ENCODE measurements at regions not wholly inside any gene's neighbourhood (a gene's known extent, or its start where the extent isn't known, plus 50 kb on each side); places are given as distances from the start of the nearest gene placed in this dataset.

GRCh38 chr6:22732176-22732970 is 163.0 kb downstream of the HDGFL1 start:
- Histone ChIP-seq H3K4me1 (ENCODE audit: control insufficient read depth in 2 of 2, insufficient read depth in 2 of 2, low read length in 2 of 2) (no peaks in the 10 kb centered on the region), H3K27ac (ENCODE audit: low read depth in 2 of 2, low read length in 2 of 2) (no peak overlapping the region)

GRCh38 chr6:22736740-22737139 is 167.4 kb downstream of the HDGFL1 start:
- no peak overlapping the region for H3K4me3 ChIP-seq (ENCODE audit: low read length in 2 of 2)
- no peaks in the 10 kb centered on the region for H3K27me3 ChIP-seq (ENCODE audit: control insufficient read depth in 2 of 2, insufficient read depth in 2 of 2, low read length in 2 of 2)
- H3K27ac ChIP-seq (ENCODE audit: low read depth in 2 of 2, low read length in 2 of 2): no peak overlapping the region
- H3K4me1 ChIP-seq (ENCODE audit: control insufficient read depth in 2 of 2, insufficient read depth in 2 of 2, low read length in 2 of 2): no peaks in the 10 kb centered on the region
- H3K36me3 ChIP-seq (ENCODE audit: control insufficient read depth in 2 of 2, insufficient read depth in 2 of 2, low read length in 2 of 2): no peaks in the 10 kb centered on the region
- H3K9me3 ChIP-seq (ENCODE audit: control insufficient read depth in 2 of 2, low read length in 2 of 2): no peaks in the 10 kb centered on the region
- H3K9ac ChIP-seq (ENCODE audit: low read depth in 1 of 2, low read length in 2 of 2): no peak overlapping the region

More at GRCh38 chr6:22732176-22732970, 163.0 kb downstream of the HDGFL1 start:
- Histone ChIP-seq H3K27me3 (ENCODE audit: control insufficient read depth in 2 of 2, insufficient read depth in 2 of 2, low read length in 2 of 2) (no peaks in the 10 kb centered on the region), H3K36me3 (ENCODE audit: control insufficient read depth in 2 of 2, insufficient read depth in 2 of 2, low read length in 2 of 2) (no peaks in the 10 kb centered on the region), H3K4me3 (ENCODE audit: low read length in 2 of 2) (no peak overlapping the region), H3K9me3 (ENCODE audit: control insufficient read depth in 2 of 2, low read length in 2 of 2) (no peaks in the 10 kb centered on the region), H3K9ac (ENCODE audit: low read depth in 1 of 2, low read length in 2 of 2) (no peak overlapping the region)

GRCh38 chr6:22737331-22737730 is 168.0 kb downstream of the HDGFL1 start:
- no peaks in the 10 kb centered on the region for H3K4me1 ChIP-seq (ENCODE audit: control insufficient read depth in 2 of 2, insufficient read depth in 2 of 2, low read length in 2 of 2)
- H3K4me3 ChIP-seq (ENCODE audit: low read length in 2 of 2): no peak overlapping the region
- H3K9ac ChIP-seq (ENCODE audit: low read depth in 1 of 2, low read length in 2 of 2): no peak overlapping the region
- no peaks in the 10 kb centered on the region for H3K36me3 ChIP-seq (ENCODE audit: control insufficient read depth in 2 of 2, insufficient read depth in 2 of 2, low read length in 2 of 2)
- H3K27ac ChIP-seq (ENCODE audit: low read depth in 2 of 2, low read length in 2 of 2): no peak overlapping the region
- H3K27me3 ChIP-seq (ENCODE audit: control insufficient read depth in 2 of 2, insufficient read depth in 2 of 2, low read length in 2 of 2): no peaks in the 10 kb centered on the region
- no peaks in the 10 kb centered on the region for H3K9me3 ChIP-seq (ENCODE audit: control insufficient read depth in 2 of 2, low read length in 2 of 2)

GRCh38 chr6:22738194-22738593 is 168.8 kb downstream of the HDGFL1 start:
- Histone ChIP-seq H3K27me3 (ENCODE audit: control insufficient read depth in 2 of 2, insufficient read depth in 2 of 2, low read length in 2 of 2) (no peaks in the 10 kb centered on the region), H3K4me1 (ENCODE audit: control insufficient read depth in 2 of 2, insufficient read depth in 2 of 2, low read length in 2 of 2) (no peaks in the 10 kb centered on the region), H3K9ac (ENCODE audit: low read depth in 1 of 2, low read length in 2 of 2) (no peak overlapping the region), H3K4me3 (ENCODE audit: low read length in 2 of 2) (no peak overlapping the region), H3K36me3 (ENCODE audit: control insufficient read depth in 2 of 2, insufficient read depth in 2 of 2, low read length in 2 of 2) (no peaks in the 10 kb centered on the region), H3K9me3 (ENCODE audit: control insufficient read depth in 2 of 2, low read length in 2 of 2) (no peaks in the 10 kb centered on the region), H3K27ac (ENCODE audit: low read depth in 2 of 2, low read length in 2 of 2) (no peak overlapping the region)

- Histone ChIP-seq H3K27me3 (ENCODE audit: control insufficient read depth in 2 of 2, insufficient read depth in 2 of 2, low read length in 2 of 2) (no peaks in the 10 kb centered on the region), H3K27ac (ENCODE audit: low read depth in 2 of 2, low read length in 2 of 2) (no peak overlapping the region), H3K4me3 (ENCODE audit: low read length in 2 of 2) (no peak overlapping the region), H3K9me3 (ENCODE audit: control insufficient read depth in 2 of 2, low read length in 2 of 2) (no peaks in the 10 kb centered on the region), H3K4me1 (ENCODE audit: control insufficient read depth in 2 of 2, insufficient read depth in 2 of 2, low read length in 2 of 2) (no peaks in the 10 kb centered on the region), H3K36me3 (ENCODE audit: control insufficient read depth in 2 of 2, insufficient read depth in 2 of 2, low read length in 2 of 2) (no peaks in the 10 kb centered on the region), H3K9ac (ENCODE audit: low read depth in 1 of 2, low read length in 2 of 2) (no peak overlapping the region)
Measured at GRCh38 chr6:22747571-22747970, 178.2 kb downstream of the HDGFL1 start.

- Histone ChIP-seq H3K4me3 (ENCODE audit: low read length in 2 of 2) (no peak overlapping the region), H3K27ac (ENCODE audit: low read depth in 2 of 2, low read length in 2 of 2) (no peak overlapping the region), H3K9ac (ENCODE audit: low read depth in 1 of 2, low read length in 2 of 2) (no peak overlapping the region), H3K36me3 (ENCODE audit: control insufficient read depth in 2 of 2, insufficient read depth in 2 of 2, low read length in 2 of 2) (no peaks in the 10 kb centered on the region), H3K27me3 (ENCODE audit: control insufficient read depth in 2 of 2, insufficient read depth in 2 of 2, low read length in 2 of 2) (no peaks in the 10 kb centered on the region), H3K9me3 (ENCODE audit: control insufficient read depth in 2 of 2, low read length in 2 of 2) (no peaks in the 10 kb centered on the region), H3K4me1 (ENCODE audit: control insufficient read depth in 2 of 2, insufficient read depth in 2 of 2, low read length in 2 of 2) (no peaks in the 10 kb centered on the region)
Measured at GRCh38 chr6:22748681-22749080, 179.3 kb downstream of the HDGFL1 start.

GRCh38 chr6:22749696-22750095 is 180.3 kb downstream of the HDGFL1 start:
- Histone ChIP-seq H3K27ac (ENCODE audit: low read depth in 2 of 2, low read length in 2 of 2) (no peak overlapping the region), H3K36me3 (ENCODE audit: control insufficient read depth in 2 of 2, insufficient read depth in 2 of 2, low read length in 2 of 2) (no peaks in the 10 kb centered on the region), H3K9me3 (ENCODE audit: control insufficient read depth in 2 of 2, low read length in 2 of 2) (no peaks in the 10 kb centered on the region), H3K9ac (ENCODE audit: low read depth in 1 of 2, low read length in 2 of 2) (no peak overlapping the region), H3K4me1 (ENCODE audit: control insufficient read depth in 2 of 2, insufficient read depth in 2 of 2, low read length in 2 of 2) (no peaks in the 10 kb centered on the region), H3K4me3 (ENCODE audit: low read length in 2 of 2) (no peak overlapping the region), H3K27me3 (ENCODE audit: control insufficient read depth in 2 of 2, insufficient read depth in 2 of 2, low read length in 2 of 2) (no peaks in the 10 kb centered on the region)

- Histone ChIP-seq H3K4me3 (ENCODE audit: low read length in 2 of 2) (no peak overlapping the region), H3K36me3 (ENCODE audit: control insufficient read depth in 2 of 2, insufficient read depth in 2 of 2, low read length in 2 of 2) (no peaks in the 10 kb centered on the region), H3K27me3 (ENCODE audit: control insufficient read depth in 2 of 2, insufficient read depth in 2 of 2, low read length in 2 of 2) (no peaks in the 10 kb centered on the region), H3K27ac (ENCODE audit: low read depth in 2 of 2, low read length in 2 of 2) (no peak overlapping the region), H3K4me1 (ENCODE audit: control insufficient read depth in 2 of 2, insufficient read depth in 2 of 2, low read length in 2 of 2) (no peaks in the 10 kb centered on the region), H3K9me3 (ENCODE audit: control insufficient read depth in 2 of 2, low read length in 2 of 2) (no peaks in the 10 kb centered on the region), H3K9ac (ENCODE audit: low read depth in 1 of 2, low read length in 2 of 2) (no peak overlapping the region)
Measured at GRCh38 chr6:22751223-22751622, 181.9 kb downstream of the HDGFL1 start.

- Histone ChIP-seq H3K27me3 (ENCODE audit: control insufficient read depth in 2 of 2, insufficient read depth in 2 of 2, low read length in 2 of 2) (no peaks in the 10 kb centered on the region), H3K9ac (ENCODE audit: low read depth in 1 of 2, low read length in 2 of 2) (no peak overlapping the region), H3K9me3 (ENCODE audit: control insufficient read depth in 2 of 2, low read length in 2 of 2) (no peaks in the 10 kb centered on the region), H3K4me3 (ENCODE audit: low read length in 2 of 2) (no peak overlapping the region), H3K27ac (ENCODE audit: low read depth in 2 of 2, low read length in 2 of 2) (no peak overlapping the region), H3K4me1 (ENCODE audit: control insufficient read depth in 2 of 2, insufficient read depth in 2 of 2, low read length in 2 of 2) (no peaks in the 10 kb centered on the region), H3K36me3 (ENCODE audit: control insufficient read depth in 2 of 2, insufficient read depth in 2 of 2, low read length in 2 of 2) (no peaks in the 10 kb centered on the region)
Measured at GRCh38 chr6:22752522-22752921, 183.2 kb downstream of the HDGFL1 start.

GRCh38 chr6:22754061-22754460 is 184.7 kb downstream of the HDGFL1 start:
- H3K4me1 ChIP-seq (ENCODE audit: control insufficient read depth in 2 of 2, insufficient read depth in 2 of 2, low read length in 2 of 2): no peaks in the 10 kb centered on the region
- no peak overlapping the region for H3K9ac ChIP-seq (ENCODE audit: low read depth in 1 of 2, low read length in 2 of 2)
- H3K4me3 ChIP-seq (ENCODE audit: low read length in 2 of 2): no peak overlapping the region
- no peaks in the 10 kb centered on the region for H3K9me3 ChIP-seq (ENCODE audit: control insufficient read depth in 2 of 2, low read length in 2 of 2)
- H3K27ac ChIP-seq (ENCODE audit: low read depth in 2 of 2, low read length in 2 of 2): no peak overlapping the region
- H3K27me3 ChIP-seq (ENCODE audit: control insufficient read depth in 2 of 2, insufficient read depth in 2 of 2, low read length in 2 of 2): no peaks in the 10 kb centered on the region
- no peaks in the 10 kb centered on the region for H3K36me3 ChIP-seq (ENCODE audit: control insufficient read depth in 2 of 2, insufficient read depth in 2 of 2, low read length in 2 of 2)
